ENCODE measurements at regions not wholly inside any gene's neighbourhood (a gene's known extent, or its start where the extent isn't known, plus 50 kb on each side); places are given as distances from the start of the nearest gene placed in this dataset.

DNA sequence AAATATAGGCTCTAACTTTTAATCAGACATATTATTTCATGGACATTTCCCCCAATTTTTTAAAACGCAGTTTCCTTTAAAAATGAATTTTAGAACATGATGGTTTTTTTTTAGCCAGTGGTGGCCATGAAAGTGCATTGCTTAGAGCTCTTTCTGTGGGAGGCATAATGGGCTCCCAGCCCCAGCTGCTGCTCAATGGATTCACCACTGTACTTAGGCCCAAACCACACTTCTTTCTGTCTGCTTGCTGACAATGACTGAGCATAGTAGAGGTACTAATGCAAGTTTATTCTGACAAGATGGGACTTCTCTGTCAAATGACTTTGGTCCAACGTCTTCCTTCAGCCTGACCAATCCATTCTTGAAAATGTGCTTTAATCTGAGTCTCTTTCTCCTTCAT lies 400.2 kb upstream of the GRIA3 start:
- H3K4me3 ChIP-seq (replicated peaks in 1 of 2; ENCODE audit: low read depth in 2 of 2, low read length in 2 of 2): no peak overlapping the region
- TF ChIP-seq, protein P1, sequence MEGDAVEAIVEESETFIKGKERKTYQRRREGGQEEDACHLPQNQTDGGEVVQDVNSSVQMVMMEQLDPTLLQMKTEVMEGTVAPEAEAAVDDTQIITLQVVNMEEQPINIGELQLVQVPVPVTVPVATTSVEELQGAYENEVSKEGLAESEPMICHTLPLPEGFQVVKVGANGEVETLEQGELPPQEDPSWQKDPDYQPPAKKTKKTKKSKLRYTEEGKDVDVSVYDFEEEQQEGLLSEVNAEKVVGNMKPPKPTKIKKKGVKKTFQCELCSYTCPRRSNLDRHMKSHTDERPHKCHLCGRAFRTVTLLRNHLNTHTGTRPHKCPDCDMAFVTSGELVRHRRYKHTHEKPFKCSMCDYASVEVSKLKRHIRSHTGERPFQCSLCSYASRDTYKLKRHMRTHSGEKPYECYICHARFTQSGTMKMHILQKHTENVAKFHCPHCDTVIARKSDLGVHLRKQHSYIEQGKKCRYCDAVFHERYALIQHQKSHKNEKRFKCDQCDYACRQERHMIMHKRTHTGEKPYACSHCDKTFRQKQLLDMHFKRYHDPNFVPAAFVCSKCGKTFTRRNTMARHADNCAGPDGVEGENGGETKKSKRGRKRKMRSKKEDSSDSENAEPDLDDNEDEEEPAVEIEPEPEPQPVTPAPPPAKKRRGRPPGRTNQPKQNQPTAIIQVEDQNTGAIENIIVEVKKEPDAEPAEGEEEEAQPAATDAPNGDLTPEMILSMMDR (IDR thresholded peaks at IDR 0.05; ENCODE audit: low read depth, low read length): no peak
- DNase-seq (ENCODE audit: low read depth in 2 of 2): no peak

DNA sequence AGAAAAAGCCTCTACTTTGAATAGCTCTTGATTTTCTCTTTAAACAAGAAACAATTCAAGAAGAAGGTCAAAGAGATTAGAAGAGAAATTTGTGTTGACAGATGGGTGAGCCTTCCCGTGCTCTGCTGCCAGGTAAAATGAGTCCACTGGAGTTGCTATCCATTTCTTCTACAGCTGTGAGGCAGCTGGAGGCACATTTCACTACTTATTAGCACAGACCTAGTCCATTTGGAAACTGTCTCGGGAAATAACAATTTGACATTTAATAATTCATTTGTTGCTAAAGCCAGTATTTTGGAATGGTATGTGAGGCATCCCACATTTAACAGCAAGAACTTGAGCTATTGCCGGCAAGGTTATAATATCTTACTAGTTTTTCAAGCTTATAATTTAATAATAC lies 396.8 kb upstream of the GRIA3 start:
- TF ChIP-seq, protein P1 (IDR thresholded peaks at IDR 0.05; ENCODE audit: low read depth, low read length): no peak
- no peak for DNase-seq (ENCODE audit: low read depth in 2 of 2)
- H3K4me3 ChIP-seq (replicated peaks in 1 of 2; ENCODE audit: low read depth in 2 of 2, low read length in 2 of 2): no peak overlapping the region

DNA sequence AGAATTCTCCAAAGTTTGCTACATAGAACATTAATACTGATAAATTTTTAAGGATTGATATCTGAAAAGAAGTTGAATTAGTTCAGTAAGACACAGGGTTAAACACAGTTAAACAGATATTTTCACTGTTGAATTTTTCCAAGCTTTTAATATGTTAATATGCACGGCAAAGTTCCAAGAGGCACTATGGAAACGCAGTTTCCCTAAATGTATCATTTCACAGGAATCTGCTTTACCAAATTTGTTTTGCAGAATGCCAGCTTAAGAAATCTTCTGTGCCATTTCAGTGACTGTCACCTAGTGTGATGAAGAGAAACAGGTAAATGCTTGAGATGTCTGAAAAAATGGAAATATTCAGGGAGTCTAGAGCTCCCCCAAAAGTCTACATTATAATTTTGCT lies 395.9 kb upstream of the GRIA3 start:
- no peak for DNase-seq (ENCODE audit: low read depth in 2 of 2)
- H3K4me3 ChIP-seq (replicated peaks in 1 of 2; ENCODE audit: low read depth in 2 of 2, low read length in 2 of 2): no peak overlapping the region
- TF ChIP-seq, protein P1 (IDR thresholded peaks at IDR 0.05; ENCODE audit: low read depth, low read length): no peak

DNA sequence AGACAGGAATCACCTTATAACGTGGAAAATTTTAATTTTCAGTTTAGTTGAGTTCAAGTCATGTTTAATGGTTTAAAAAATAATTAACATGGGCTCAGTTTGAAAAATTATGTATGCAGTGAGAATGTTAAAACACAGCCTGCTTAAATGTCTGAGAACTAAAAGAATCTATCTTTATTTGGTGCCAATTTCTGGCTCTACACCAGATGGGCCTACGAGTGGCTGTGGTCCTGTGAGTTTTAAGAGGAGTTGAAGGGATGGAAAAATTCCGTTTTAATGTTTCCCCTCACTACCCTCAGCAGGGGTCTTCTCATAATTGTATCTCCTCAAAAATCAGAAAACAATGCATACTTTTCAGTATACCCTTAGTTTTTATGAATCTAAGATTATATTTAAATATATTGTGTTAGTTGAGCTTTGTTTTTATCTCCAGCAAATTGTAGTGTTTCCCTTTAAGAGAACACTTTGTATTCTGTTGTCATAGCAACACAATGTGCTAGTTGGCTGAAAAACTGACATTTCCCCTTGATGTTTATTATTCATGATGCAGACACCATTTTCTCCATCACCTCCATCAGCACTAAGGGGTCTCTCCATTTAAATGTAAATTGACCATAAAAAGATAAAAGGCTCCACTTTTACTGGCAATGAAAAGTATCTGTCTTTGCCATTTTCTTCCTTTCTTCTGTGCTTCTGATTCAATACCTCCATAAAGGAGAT lies 393.5 kb upstream of the GRIA3 start:
- TF ChIP-seq, protein P1 (IDR thresholded peaks at IDR 0.05; ENCODE audit: low read depth, low read length): no peak
- no peak overlapping the region for H3K4me3 ChIP-seq (replicated peaks in 1 of 2; ENCODE audit: low read depth in 2 of 2, low read length in 2 of 2)
- DNase-seq (ENCODE audit: low read depth in 2 of 2): no peak

DNA sequence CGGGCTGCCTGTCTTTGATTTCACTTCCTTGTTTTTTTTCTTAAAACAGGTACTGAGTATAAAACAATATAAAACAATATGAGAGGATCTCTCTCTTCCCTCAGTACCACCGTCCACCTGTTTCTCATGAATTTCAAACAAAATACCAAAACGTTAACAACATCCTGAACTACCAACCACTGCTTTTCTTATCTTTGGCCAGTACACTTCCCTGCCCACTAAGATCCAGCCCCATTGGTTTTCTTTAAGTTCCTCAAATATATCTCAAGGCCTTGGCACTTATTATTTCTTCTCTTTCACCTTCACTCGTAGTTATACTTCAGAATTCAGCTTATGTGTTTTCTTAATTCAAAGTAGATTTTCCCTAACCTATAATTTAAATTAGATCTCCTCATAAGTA lies 370.2 kb upstream of the GRIA3 start:
- no peak for DNase-seq (ENCODE audit: low read depth in 2 of 2)
- TF ChIP-seq, protein P1 (IDR thresholded peaks at IDR 0.05; ENCODE audit: low read depth, low read length): no peak
- H3K4me3 ChIP-seq (replicated peaks in 1 of 2; ENCODE audit: low read depth in 2 of 2, low read length in 2 of 2): no peak overlapping the region

DNA sequence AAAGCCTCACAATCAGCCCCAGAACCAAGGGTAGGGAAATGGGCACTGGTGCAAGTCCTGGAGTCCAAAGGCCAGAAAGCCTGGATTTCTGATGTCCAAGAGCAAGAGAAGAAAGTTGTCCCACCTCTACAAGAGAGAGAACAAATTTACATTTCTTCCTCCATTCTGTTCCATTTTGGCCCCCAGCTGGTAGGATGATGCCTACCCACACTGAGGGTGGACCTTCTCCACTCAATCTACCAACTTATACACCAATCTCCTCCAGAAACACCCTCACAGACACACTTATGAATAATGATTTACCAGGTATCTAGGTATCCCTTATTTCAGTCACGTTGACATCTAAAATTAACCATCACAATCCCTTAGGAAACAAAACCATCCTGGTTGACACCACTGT lies 367.8 kb upstream of the GRIA3 start:
- DNase-seq (ENCODE audit: low read depth in 2 of 2): no peak
- TF ChIP-seq, protein P1 (IDR thresholded peaks at IDR 0.05; ENCODE audit: low read depth, low read length): no peak
- no peak overlapping the region for H3K4me3 ChIP-seq (replicated peaks in 1 of 2; ENCODE audit: low read depth in 2 of 2, low read length in 2 of 2)
